ENCODE measurements at regions not wholly inside any gene's neighbourhood (a gene's known extent, or its start where the extent isn't known, plus 50 kb on each side); places are given as distances from the start of the nearest gene placed in this dataset.

DNA sequence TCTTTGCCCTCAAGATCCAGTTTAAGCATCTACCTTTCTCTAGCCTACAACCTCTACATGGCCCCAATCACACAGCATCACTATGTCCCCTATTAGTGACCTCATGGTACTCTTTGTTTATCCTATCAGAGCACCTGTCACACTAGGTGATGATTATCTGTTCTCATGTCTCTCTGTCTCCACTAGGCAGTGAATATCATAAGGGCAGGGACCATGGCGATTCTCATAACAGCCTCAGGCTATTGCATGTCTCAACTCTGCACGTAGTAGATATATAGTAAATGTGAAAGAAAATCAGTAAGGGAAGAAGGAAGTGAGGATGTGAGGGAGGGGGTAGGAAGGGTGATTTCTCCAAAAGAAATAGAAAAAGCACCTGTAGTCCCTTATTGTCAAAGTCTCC lies 311.0 kb downstream of the NSG2 start (continued):
- TF ChIP-seq, protein P1, sequence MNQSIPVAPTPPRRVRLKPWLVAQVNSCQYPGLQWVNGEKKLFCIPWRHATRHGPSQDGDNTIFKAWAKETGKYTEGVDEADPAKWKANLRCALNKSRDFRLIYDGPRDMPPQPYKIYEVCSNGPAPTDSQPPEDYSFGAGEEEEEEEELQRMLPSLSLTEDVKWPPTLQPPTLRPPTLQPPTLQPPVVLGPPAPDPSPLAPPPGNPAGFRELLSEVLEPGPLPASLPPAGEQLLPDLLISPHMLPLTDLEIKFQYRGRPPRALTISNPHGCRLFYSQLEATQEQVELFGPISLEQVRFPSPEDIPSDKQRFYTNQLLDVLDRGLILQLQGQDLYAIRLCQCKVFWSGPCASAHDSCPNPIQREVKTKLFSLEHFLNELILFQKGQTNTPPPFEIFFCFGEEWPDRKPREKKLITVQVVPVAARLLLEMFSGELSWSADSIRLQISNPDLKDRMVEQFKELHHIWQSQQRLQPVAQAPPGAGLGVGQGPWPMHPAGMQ (IDR thresholded peaks at IDR 0.05; ENCODE audit: borderline replicate concordance) = no peak
- no peak for TF ChIP-seq NRF1 (conservative IDR thresholded peaks at IDR 0.05; ENCODE audit: low read depth, low read length)

DNA sequence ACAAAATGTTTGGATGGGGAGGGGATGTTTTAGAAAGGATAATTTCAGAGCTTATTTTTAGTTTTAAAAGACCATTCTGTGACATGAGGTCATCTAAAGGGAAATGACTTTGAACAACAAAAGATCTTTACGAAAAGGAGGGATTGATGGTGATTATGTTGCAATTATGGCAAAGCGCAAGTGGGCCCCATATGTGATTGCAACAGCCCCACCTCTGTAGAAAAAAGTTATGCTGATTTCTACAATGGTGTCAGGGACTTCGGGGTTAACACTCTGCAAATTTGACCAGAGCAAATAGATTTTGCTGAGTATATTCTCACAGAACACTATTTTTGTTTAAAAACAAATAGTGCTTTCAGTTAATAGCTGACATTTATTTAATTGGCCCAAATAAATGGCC lies 312.8 kb downstream of the NSG2 start:
- WGBS (ENCODE audit: insufficient coverage, insufficient replicate concordance, low lambda C conversion rate, missing lambda C conversion rate) = 15% methylated on average over 3 of the region's 3 CpGs
- TF ChIP-seq FOS (IDR thresholded peaks at IDR 0.05; ENCODE audit: borderline replicate concordance, extremely low read depth, insufficient read length) (no peak), PML (IDR thresholded peaks at IDR 0.05; ENCODE audit: low read length) (no peak), NFYA (IDR thresholded peaks at IDR 0.05; ENCODE audit: borderline replicate concordance, low read depth, low read length) (no peak), ZNF274 (IDR thresholded peaks at IDR 0.05; ENCODE audit: insufficient read depth, insufficient read length) (no peak), RB1 (IDR thresholded peaks at IDR 0.05; ENCODE audit: borderline replicate concordance) (no peak)
- TF ChIP-seq, protein P2, sequence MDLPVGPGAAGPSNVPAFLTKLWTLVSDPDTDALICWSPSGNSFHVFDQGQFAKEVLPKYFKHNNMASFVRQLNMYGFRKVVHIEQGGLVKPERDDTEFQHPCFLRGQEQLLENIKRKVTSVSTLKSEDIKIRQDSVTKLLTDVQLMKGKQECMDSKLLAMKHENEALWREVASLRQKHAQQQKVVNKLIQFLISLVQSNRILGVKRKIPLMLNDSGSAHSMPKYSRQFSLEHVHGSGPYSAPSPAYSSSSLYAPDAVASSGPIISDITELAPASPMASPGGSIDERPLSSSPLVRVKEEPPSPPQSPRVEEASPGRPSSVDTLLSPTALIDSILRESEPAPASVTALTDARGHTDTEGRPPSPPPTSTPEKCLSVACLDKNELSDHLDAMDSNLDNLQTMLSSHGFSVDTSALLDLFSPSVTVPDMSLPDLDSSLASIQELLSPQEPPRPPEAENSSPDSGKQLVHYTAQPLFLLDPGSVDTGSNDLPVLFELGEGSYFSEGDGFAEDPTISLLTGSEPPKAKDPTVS (IDR thresholded peaks at IDR 0.05; ENCODE audit: low read depth, low read length) = no peak
- intact Hi-C loops (cut with micrococcal nuclease; ENCODE audit: unreplicated experiment) = no loop called here
- Histone ChIP-seq H3K4me3 (no peak overlapping the region), H3K4me2 (ENCODE audit: control insufficient read depth, insufficient read depth) (no peak overlapping the region), H3K4me1 (ENCODE audit: control insufficient read depth, insufficient read depth, low read length) (no peaks in the 10 kb centered on the region), H4K20me1 (ENCODE audit: control insufficient read depth, insufficient read depth) (no peaks in the 10 kb centered on the region), H3K9ac (ENCODE audit: control insufficient read depth, insufficient read depth, low read length) (no peak overlapping the region), H3K9me3 (replicated peaks; ENCODE audit: control insufficient read depth, insufficient read depth, low read length) (no peaks in the 10 kb centered on the region), H3K27me3 (replicated peaks in 1 of 2; ENCODE audit: control insufficient read depth in 2 of 2, insufficient read depth in 2 of 2, low read length in 1 of 2) (no peaks in the 10 kb centered on the region), H3K27ac (ENCODE audit: control insufficient read depth, insufficient read depth) (no peak overlapping the region), H3K36me3 (ENCODE audit: control insufficient read depth in 2 of 2, insufficient read depth in 2 of 2, low read length in 1 of 2) (no peaks in the 10 kb centered on the region), H2AFZ (ENCODE audit: control insufficient read depth, low read depth, low read length) (no peak overlapping the region), H3K79me2 (ENCODE audit: control insufficient read depth, insufficient read depth, low read length) (no peaks in the 10 kb centered on the region)
- no TSS peak for BruUV-seq (replicated peaks)
- DNase-seq (ENCODE audit: low read depth, low spot score) = no peak
- RAD21 ChIA-PET (ENCODE audit: unreplicated experiment) = no interaction called here
- CTCF ChIA-PET = no interaction called here
- SMC1A ChIA-PET (ENCODE audit: uncharacterized antibody, unreplicated experiment) = no interaction called here
- FAIRE-seq = no peak
- no peak for ATAC-seq
- in situ Hi-C loops (cut with MboI) = no loop called here
- POLR2A ChIA-PET = no interaction called here

All from GM12878 (cell line).